HG03066 (cell line): ENCODE measurements at regions not wholly inside any gene's neighbourhood (a gene's known extent, or its start where the extent isn't known, plus 50 kb on each side); places are given as distances from the start of the nearest gene placed in this dataset.
"Not testable (repeated sequence)": the region's sequence is repeated elsewhere in the genome, so short reads cannot be mapped to it uniquely, and the experiment has no call there.

Experiments used
- ATAC-seq: cut with Tn5 transposase; IDR thresholded peaks from one replicate; pipeline ENCODE4 v1.9.1; 2021; ENCODE audit warnings: low read depth; ENCODE audit not compliant: unreplicated experiment

- ATAC-seq, result no peak
These were observed 376.7 kb upstream of the RORB start for GRCh38 chr9:74120470-74120869.

GRCh38 chr9:74122216-74122615 is 374.9 kb upstream of the RORB start:
- ATAC-seq, result no peak

DNA sequence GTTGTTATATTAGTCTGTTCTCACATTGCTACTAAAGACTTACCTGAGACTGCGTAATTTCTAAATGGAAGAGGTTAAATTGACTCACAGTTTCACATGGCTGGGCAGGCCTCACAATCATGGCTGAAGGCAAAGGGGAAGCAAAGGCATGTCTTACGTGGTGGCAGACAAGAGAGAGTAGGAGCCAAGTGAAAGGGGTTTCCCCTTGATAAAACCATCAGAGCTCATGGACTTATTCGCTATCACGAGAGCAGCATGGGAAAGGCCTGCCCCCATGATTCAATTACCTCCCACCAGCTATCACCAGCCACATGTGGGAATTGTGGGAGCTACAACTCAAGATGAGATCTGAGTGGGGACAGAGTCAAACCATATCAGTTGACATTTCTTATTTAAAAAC is 374.5 kb upstream of the RORB start:
- no peak for ATAC-seq

GRCh38 chr9:74125941-74126340 is 371.2 kb upstream of the RORB start:
- no peak for ATAC-seq

GRCh38 chr9:74132986-74133385 is 364.1 kb upstream of the RORB start:
- no peak for ATAC-seq

- no peak for ATAC-seq
These were observed 363.2 kb upstream of the RORB start for GRCh38 chr9:74133921-74134320.

- no peak for ATAC-seq
These were observed 359.0 kb upstream of the RORB start for GRCh38 chr9:74138182-74138581.

DNA sequence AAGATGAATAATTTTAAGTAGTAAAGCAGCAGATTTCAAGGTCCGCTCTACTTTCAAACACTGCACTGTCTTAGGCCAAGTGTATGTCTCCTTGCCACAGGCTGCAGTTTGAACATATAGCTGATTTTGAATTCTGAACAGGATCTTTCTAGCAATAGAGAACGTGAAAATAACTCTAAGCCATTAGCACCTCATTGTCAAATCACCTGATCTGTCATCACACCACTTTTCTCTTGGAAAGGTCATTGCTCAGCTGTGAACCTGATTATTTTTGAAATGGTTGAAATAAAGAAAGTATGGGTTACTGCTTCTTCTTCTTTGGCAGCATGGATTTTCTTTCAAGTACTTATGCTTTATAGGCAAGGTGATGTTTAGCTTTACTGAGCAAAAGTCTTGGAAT is 357.0 kb upstream of the RORB start:
- no peak for ATAC-seq

DNA sequence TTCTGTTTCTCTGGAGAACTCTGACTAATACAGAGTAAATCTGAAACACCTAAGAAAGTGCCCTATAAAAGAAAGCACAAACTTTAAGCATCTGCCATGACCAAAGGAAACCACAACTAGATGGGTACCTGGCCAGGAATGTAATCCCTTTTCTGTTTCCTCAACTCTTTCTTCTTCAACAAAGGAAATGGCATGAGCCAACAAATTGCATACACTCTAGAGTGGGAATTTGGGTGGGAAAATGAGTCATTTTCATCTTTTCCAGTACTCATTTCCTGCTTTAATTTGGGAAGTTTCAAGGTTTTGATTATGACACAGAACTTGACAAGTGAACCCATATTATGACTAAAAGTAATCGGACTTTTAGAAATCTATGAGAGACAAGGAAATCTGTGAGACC is 349.2 kb upstream of the RORB start:
- ATAC-seq, result no peak

GRCh38 chr9:74172874-74173273 is 324.3 kb upstream of the RORB start:
- ATAC-seq, result peak; percentile 99

DNA sequence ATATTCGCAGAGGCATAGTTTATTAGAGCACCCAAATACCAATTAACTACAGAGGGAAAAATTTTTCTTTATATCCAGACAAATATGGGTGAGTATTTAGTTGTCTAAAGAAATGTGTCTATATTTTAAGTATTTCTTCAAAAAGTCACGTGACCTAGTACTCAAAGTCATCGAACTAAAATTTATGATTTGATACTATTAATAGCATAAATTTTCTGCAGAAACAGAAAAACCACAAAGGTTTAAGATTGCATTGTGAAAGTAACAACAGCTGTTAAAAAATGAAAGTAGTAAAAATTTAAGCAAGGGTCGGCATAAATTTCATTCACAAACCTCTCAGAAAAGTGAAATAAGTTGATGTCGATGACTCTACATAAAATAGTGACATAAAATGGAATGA is 323.9 kb upstream of the RORB start:
- ATAC-seq, result no peak

DNA sequence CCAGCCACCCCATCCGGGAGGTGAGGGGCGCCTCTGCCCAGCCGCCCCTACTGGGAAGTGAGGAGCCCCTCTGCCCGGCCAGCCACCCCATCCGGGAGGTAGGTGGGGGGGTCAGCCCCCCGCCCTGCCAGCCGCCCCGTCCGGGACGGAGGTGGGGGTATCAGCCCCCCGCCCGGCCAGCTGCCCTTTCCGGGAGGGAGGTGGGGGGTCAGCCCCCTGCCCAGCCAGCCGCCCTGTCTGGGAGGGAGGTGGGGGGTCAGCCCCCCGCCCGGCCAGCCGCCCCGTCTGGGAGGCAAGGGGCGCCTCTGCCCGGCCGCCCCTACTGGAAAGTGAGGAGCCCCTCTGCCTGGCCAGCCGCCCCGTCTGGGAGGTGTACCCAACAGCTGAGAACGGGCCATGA is 299.4 kb upstream of the RORB start:
- not testable (repeated sequence) for ATAC-seq

DNA sequence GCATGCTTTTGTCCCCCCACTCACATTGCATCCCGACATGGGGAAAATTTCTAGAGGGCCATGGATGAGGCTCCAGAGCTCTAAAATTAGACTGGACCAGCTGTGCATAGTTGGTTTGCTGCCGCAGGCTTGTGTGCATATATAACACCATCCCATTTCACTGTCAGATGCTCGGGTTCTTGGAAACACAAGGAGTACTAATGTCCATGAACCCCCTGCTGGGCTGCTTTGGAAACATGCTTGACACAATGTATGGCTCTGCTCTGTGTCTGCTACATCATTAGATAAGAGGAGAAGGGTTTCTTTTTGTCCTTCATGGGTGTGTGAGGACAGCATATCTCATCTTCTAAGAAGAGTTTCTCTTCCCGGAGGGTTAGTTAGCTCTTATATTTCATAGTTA is 292.1 kb upstream of the RORB start:
- ATAC-seq, result no peak

DNA sequence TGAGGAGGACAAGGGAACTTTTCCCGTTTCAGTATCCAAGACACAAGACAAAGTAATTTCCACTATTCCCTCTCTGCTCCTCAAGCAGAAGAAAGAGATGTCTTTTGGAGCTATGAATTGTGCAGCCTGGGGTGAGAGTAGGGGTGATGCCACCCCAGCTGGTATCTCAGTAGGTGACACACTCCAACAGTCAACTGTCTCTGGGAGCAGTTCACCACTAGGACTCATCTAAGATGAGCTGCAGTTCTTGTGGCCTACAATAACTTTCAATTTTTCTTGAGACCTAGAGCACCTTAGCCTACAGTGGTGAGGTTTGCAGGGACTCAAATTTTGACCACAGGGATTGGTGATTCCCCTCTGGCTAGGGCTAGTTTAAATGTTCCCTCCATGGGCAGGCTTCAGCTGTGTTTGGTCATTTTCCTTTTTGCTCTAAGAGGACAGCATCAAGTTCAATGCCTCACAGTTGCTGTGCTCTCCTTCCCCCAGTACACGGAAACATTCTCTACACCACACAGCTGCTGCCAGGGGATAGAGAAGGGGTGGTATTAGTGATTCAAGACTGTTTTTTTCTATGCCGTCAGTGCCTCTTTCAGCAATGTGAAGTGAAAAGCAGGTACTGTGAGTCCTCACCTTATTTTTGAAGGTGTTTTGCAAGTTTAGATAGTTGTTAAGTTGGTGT is 278.6 kb upstream of the RORB start:
- ATAC-seq, result no peak

DNA sequence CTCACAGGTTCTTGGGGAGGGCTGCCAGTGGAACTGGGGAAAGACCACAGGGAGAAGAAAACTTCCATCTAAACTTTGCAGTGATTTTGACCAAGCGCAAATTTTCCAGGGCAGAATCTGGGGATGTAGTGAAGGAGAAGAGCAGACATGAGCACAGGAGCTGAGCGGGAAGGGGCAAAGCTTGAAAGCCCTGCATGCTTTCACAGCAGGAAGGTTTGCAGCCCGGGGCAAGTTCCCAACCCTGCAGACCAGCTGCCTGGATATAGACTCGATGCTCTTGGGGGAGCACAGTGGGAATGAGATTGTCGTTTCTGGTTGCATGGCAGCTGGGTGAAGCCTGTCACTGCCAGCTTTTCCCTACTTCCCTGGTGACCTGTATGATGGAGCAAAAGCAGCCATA is 276.8 kb upstream of the RORB start:
- ATAC-seq, result no peak

DNA sequence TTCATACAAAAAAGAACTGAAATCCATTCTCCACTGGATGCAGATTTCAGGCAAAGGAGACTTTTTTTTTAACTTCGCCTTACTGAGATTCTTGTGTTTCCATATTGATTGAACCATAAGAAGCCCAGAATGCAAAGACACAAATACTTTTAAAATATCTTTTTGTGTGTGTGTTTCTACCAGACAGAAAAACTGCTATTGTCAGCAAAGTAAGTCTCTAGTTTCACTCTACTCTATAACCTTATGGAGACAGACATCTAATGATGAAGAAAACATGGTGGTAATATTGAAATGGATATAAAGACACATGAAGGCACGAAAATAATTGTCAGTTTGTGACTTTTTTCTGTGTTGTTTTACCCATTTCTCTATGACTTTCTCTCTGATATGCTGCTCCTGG is 260.3 kb upstream of the RORB start:
- no peak for ATAC-seq

DNA sequence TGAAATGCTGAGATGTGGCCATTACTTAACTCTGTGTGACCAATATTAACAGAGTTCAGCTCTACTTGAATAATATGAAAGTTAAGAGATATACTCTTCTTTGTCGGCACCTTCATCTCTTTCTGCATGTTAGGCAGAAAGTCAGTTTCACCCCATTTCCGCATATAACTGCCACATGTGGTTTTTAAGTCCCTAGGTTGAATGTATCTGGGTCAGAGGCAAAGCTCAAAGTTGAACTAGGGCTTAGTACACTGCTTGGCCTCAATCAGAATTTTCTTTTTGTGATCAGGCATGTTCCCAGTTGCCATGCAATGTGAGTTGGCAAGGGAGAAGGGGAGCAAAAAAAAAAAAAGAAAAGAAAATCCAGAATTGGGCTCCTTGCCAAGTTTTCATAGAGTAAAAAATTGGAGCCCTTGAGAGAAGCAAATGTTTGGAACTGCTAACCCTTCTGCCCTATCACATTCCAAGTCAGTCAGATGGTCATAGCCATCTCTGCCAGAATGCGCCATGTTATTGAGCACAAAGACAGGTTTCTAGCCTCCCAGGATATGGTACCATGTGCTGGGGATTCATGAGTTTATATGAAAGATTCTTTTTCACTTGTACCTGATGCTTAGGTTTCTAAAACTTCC is 251.2 kb upstream of the RORB start:
- ATAC-seq, result no peak

GRCh38 chr9:74255489-74255984 is 241.6 kb upstream of the RORB start:
- no peak for ATAC-seq

DNA sequence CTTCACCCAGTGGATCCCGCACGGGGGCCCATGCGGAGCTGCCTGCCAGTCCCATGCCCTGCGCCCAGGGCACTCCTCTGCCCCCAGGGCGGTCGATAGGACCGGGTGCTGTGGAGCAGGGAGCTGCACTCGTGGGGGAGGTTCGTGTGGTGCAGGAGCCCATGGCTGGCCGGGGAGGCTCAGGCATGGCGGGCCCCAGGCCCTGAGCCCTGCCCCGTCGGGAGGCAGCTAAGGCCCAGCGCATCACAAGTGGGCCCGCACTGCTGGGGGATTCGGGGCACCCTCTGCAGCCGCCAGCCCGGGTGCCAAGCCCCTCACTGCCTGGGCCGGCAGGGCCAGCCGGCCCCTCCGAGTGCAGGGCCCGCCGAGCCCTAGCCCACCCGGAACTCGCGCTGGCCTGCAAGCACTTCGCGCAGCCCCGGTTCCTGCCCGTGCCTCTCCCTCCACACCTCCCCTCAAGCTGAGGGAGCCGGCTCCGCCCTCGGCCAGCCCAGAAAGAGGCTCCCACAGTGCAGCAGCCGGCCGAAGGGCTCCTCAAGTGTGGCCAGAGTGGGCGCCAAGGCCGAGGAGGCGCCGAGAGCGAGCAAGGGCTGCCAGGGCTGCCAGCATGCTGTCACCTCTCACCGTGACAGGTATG is 221.1 kb upstream of the RORB start:
- ATAC-seq, result no peak

- no peak for ATAC-seq
These were observed 219.6 kb upstream of the RORB start for GRCh38 chr9:74277532-74277931.

DNA sequence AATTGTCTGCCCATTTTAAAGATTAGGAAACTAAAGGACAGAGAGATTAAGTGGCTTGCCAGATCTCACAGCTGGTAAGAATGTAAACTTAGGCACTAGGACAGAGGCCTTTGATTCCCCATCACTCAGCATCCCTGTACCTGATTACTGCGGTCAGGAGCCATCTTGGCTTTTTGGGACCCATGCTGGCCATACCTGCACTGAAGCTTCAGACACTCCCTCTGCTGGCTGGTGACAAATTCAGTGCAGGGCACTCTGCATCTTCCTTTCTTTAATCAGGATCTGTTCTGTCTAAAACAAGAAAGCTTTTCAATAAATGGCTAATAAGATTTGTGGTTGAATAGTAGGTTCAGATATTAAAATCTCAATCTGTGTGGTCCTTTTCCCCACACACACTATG is 215.5 kb upstream of the RORB start:
- no peak for ATAC-seq
